ENCODE measurements at regions not wholly inside any gene's neighbourhood (a gene's known extent, or its start where the extent isn't known, plus 50 kb on each side); places are given as distances from the start of the nearest gene placed in this dataset.

DNA sequence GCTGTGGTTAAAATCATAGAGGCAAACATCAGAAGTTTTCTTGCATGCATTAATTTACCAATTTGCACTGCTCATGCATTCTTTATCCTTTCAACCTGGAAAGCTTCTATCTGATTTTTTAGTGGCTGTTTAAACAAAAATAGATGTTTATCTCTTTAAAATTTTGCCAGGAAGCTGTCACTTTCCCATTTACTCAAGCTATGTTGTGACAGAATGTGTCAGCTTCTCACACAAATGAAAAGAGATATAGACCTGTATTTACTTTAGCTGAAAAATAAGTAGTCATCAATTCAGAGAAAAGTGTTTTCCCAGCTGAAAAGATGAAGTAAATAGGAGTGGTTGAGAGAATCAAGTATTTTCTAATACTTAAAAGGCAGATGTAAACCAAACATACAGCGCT, 872.8 kb downstream of the DACH1 start:
- TF ChIP-seq, protein P1, sequence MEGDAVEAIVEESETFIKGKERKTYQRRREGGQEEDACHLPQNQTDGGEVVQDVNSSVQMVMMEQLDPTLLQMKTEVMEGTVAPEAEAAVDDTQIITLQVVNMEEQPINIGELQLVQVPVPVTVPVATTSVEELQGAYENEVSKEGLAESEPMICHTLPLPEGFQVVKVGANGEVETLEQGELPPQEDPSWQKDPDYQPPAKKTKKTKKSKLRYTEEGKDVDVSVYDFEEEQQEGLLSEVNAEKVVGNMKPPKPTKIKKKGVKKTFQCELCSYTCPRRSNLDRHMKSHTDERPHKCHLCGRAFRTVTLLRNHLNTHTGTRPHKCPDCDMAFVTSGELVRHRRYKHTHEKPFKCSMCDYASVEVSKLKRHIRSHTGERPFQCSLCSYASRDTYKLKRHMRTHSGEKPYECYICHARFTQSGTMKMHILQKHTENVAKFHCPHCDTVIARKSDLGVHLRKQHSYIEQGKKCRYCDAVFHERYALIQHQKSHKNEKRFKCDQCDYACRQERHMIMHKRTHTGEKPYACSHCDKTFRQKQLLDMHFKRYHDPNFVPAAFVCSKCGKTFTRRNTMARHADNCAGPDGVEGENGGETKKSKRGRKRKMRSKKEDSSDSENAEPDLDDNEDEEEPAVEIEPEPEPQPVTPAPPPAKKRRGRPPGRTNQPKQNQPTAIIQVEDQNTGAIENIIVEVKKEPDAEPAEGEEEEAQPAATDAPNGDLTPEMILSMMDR (IDR thresholded peaks at IDR 0.05), result no peak
- no peak for TF ChIP-seq EP300 (IDR thresholded peaks at IDR 0.05)
- TF ChIP-seq POLR2AphosphoS5 (IDR thresholded peaks at IDR 0.05), result no peak
